ENCODE measurements at regions not wholly inside any gene's neighbourhood (a gene's known extent, or its start where the extent isn't known, plus 50 kb on each side); places are given as distances from the start of the nearest gene placed in this dataset.
A peak's percentile ranks its signal among the peaks of the same experiment; 100 is the strongest.

DNA sequence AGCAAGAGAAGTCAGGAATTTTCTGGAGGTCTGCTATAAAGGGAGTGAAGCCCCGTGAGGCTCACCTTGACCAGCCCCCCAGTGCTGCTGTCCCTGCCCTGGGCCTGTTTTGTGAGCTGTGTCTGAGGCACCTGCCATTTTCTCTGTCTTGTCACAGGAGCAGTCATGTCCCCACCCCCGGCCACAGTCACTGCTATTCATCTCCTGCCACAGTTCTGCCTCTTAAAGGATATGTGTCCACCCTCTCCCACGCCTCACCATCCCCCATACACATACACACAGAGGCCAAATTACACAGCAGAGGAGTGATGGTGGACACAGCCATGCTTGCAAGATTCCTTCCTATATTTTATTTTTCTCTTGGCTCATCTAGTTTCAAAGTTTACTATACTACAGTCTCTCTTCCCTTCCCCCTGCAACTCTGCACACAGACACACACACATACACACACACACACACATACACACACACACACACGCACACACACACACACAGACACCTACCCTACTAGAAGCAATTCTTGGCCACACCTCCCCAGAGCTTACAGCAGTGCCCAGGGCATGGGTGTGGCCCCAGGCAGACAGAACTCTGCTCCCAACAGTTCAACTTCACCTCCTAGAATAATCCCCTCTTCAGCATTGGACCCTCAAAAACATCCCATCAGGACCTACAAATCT lies 68.7 kb upstream of the TAB2 start:
- H3K27me3 ChIP-seq (ENCODE audit: control insufficient read depth, insufficient read depth, low read length), result no peaks in the 10 kb centered on the region
- H3K9me3 ChIP-seq (ENCODE audit: control insufficient read depth, low read depth, low read length), result no peaks in the 10 kb centered on the region
- DNase-seq, result peak; percentile 63 to 81
- no peaks in the 10 kb centered on the region for H3K36me3 ChIP-seq (ENCODE audit: control insufficient read depth, insufficient read depth, low read length)
- no peak overlapping the region for H3K27ac ChIP-seq (ENCODE audit: low read length)
- H3K4me3 ChIP-seq (ENCODE audit: low read length), result no peak overlapping the region
- H3K4me1 ChIP-seq (ENCODE audit: control insufficient read depth, insufficient read depth, low read length), result peaks cover 5% of the 10 kb centered on the region
- no CpG with 5 or more reads among the region's 4 CpGs for WGBS (ENCODE audit: insufficient coverage, low lambda C conversion rate)

DNA sequence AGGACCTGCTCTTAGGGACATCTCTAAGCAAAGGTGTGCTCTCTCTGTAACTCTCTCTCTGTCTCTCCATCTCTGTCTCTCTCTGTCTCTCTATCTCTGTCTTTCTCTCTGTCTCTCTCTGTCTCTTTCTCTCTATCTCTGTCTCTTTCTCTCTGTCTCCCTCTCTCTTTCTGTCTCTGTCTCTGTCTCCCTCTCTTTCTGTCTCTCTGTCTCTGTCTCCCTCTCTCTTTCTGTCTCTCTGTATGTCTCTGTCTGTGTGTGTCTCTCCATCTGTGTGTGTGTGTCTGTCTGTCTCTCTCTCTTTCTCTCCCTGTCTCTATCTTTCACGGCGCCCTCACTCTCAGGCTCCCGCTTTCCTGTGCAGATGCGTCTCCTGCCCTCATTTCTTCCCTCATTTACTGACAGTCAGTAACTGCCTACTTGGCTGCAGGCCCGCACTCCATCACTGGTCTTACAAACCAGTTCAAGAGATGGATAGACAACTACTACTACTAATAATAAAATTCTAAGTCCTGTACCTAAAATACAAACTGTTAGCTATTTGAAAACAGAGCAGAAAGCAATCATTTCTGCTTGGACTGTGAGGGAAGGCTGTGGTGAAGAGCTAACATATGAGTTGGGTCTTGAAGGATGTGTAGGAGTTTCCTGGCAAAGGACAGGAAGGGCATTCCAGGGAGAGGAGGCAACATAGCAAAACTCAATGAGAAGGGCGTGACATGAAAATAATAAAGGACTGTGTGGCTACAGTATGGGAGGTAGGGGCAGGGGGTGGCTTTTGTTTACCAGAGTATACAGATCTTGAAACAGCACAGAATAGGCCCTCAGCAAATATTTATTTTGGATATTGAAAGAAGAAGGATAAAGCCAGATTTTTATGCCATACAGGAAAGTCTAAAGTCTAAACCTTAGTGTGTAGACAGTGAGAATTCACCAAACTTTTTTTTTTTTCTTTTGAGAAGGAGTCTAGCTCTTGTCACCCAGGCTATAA lies 67.8 kb upstream of the TAB2 start:
- 100% methylated on average over 5 of the region's 6 CpGs for WGBS (ENCODE audit: insufficient coverage, low lambda C conversion rate)
- Histone ChIP-seq H3K4me1 (ENCODE audit: control insufficient read depth, insufficient read depth, low read length) (peaks cover 5% of the 10 kb centered on the region), H3K4me3 (ENCODE audit: low read length) (no peak overlapping the region), H3K9me3 (ENCODE audit: control insufficient read depth, low read depth, low read length) (no peaks in the 10 kb centered on the region), H3K27me3 (ENCODE audit: control insufficient read depth, insufficient read depth, low read length) (no peaks in the 10 kb centered on the region), H3K36me3 (ENCODE audit: control insufficient read depth, insufficient read depth, low read length) (no peaks in the 10 kb centered on the region), H3K27ac (ENCODE audit: low read length) (no peak overlapping the region)
- no peak for DNase-seq

DNA sequence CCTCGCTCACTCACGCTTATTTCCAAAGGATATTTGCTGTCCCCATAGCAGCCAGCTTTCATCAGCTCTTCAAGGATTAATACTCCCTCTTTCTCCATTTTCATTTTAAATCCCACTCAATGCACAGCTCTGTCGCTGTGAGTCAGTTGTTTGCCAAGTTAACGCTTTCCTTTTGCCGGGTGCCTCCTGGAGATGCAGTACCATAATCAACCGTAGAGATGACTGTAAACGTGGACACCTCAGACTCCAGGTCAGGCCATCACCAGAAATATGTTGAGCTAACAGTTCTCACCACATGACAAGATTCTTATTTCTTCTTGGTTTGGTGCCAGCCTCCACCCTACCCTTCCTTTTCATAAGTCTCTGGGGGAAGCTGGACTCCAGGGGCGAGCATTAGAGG lies 66.6 kb upstream of the TAB2 start:
- H3K27me3 ChIP-seq (ENCODE audit: control insufficient read depth, insufficient read depth, low read length), result no peaks in the 10 kb centered on the region
- WGBS (ENCODE audit: insufficient coverage, low lambda C conversion rate), result 100% methylated on average over 2 of the region's 8 CpGs
- no peak for DNase-seq
- no peaks in the 10 kb centered on the region for H3K9me3 ChIP-seq (ENCODE audit: control insufficient read depth, low read depth, low read length)
- H3K36me3 ChIP-seq (ENCODE audit: control insufficient read depth, insufficient read depth, low read length), result no peaks in the 10 kb centered on the region
- H3K27ac ChIP-seq (ENCODE audit: low read length), result no peak overlapping the region
- H3K4me1 ChIP-seq (ENCODE audit: control insufficient read depth, insufficient read depth, low read length), result peaks cover 5% of the 10 kb centered on the region
- no peak overlapping the region for H3K4me3 ChIP-seq (ENCODE audit: low read length)

DNA sequence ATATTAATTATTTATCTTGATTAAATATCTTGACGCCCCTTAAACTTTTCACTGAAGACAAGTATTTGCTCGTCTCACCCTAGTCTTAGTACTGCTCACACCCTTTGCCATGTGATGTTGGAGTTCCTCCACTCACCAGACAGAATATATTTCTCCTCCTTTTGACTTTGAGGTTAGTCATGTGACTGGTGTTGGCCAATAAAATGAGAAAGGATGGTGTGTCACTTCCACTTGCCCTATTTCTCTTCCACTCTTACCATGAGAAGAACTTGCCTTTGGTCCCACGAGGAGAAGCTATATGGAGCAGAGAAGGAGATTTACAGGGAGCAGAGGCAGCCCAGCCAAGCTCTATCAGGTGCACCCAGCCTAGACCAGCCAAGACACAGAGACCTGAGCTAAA lies 64.9 kb upstream of the TAB2 start:
- Histone ChIP-seq H3K9me3 (ENCODE audit: control insufficient read depth, low read depth, low read length) (no peaks in the 10 kb centered on the region), H3K27me3 (ENCODE audit: control insufficient read depth, insufficient read depth, low read length) (no peaks in the 10 kb centered on the region), H3K4me3 (ENCODE audit: low read length) (no peak overlapping the region), H3K27ac (ENCODE audit: low read length) (no peak overlapping the region), H3K36me3 (ENCODE audit: control insufficient read depth, insufficient read depth, low read length) (no peaks in the 10 kb centered on the region), H3K4me1 (ENCODE audit: control insufficient read depth, insufficient read depth, low read length) (peaks cover 5% of the 10 kb centered on the region)
- 50% methylated on average over 2 of the region's 3 CpGs for WGBS (ENCODE audit: insufficient coverage, low lambda C conversion rate)
- no peak for DNase-seq

DNA sequence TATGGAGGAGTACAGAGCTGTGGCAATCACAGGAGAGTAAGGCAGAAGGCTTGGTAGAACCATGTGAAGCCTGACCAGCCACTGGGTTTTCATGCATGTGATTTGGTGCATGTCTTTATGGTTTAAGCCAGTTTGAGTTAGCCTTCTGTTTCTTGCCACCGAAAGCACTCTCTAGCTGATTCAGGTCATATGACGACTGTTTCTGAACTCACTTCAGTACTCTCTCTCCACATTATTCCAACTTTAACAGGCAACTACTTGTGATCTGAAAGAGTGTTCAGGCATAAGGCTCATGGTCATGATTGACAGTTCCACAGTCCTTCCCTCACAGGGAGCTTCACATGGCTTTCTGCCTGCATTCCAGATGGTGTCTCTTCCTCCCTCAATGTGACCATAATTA lies 63.3 kb upstream of the TAB2 start:
- Histone ChIP-seq H3K4me3 (ENCODE audit: low read length) (no peak overlapping the region), H3K27ac (ENCODE audit: low read length) (no peak overlapping the region), H3K36me3 (ENCODE audit: control insufficient read depth, insufficient read depth, low read length) (no peaks in the 10 kb centered on the region), H3K27me3 (ENCODE audit: control insufficient read depth, insufficient read depth, low read length) (no peaks in the 10 kb centered on the region), H3K9me3 (ENCODE audit: control insufficient read depth, low read depth, low read length) (no peaks in the 10 kb centered on the region), H3K4me1 (ENCODE audit: control insufficient read depth, insufficient read depth, low read length) (no peaks in the 10 kb centered on the region)
- no CpG with 5 or more reads among the region's 2 CpGs for WGBS (ENCODE audit: insufficient coverage, low lambda C conversion rate)
- DNase-seq, result no peak

DNA sequence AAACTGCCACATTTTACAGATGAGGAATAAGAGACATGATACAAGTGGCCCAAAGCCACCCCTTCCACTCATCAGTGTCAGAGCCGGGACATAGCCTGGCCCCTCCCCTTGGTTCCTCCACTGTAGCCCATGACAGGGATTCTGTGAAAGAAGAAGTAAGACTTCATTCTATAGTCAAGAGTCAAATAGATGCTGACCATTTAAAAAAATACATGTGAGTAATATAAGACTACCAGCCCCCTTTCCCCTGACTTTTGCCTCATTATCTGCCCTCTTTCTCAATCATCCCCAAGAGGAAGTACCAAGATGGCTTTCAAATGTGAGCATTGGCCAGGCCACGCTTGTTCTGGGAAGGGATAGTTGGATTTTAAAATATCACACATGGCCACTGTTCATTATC lies 57.8 kb upstream of the TAB2 start:
- Histone ChIP-seq H3K36me3 (ENCODE audit: control insufficient read depth, insufficient read depth, low read length) (no peaks in the 10 kb centered on the region), H3K27ac (ENCODE audit: low read length) (no peak overlapping the region), H3K27me3 (ENCODE audit: control insufficient read depth, insufficient read depth, low read length) (no peaks in the 10 kb centered on the region), H3K9me3 (ENCODE audit: control insufficient read depth, low read depth, low read length) (no peaks in the 10 kb centered on the region), H3K4me3 (ENCODE audit: low read length) (no peak overlapping the region), H3K4me1 (ENCODE audit: control insufficient read depth, insufficient read depth, low read length) (no peaks in the 10 kb centered on the region)
- DNase-seq, result no peak
- no CpG with 5 or more reads among the region's 2 CpGs for WGBS (ENCODE audit: insufficient coverage, low lambda C conversion rate)

DNA sequence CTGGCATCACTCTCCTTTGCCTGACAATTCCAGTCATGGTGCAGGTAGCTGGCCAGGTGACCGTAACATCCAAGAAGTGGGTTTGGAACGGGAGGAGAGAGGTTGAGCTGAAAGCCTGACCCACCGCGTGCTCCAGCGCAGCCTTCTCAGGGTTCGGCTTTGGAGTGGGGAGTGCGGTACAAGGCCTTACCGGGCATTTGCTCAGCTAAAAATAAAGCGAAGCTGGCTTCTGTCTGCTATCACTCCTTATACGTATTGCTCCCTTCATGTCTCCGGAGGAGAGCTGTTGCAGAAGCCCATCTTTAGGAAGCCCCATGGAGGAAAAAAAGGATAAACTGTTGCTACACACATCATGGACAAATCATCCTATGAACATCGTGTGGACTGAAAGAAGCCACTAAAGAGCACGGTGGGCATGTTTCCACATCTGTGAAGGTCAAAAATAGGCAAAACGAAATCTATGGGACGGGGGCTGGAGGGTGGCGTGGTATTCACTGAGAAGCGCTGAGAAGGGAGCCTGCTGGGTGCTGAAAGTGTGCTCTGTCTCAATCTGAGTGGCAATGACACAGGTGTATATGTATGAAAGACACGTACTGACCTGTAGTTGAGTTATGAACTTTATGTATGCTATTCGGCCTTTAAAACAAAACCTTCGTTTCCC lies 57.2 kb upstream of the TAB2 start:
- Histone ChIP-seq H3K4me3 (ENCODE audit: low read length) (no peak overlapping the region), H3K27ac (ENCODE audit: low read length) (no peak overlapping the region), H3K36me3 (ENCODE audit: control insufficient read depth, insufficient read depth, low read length) (no peaks in the 10 kb centered on the region), H3K4me1 (ENCODE audit: control insufficient read depth, insufficient read depth, low read length) (no peaks in the 10 kb centered on the region), H3K9me3 (ENCODE audit: control insufficient read depth, low read depth, low read length) (no peaks in the 10 kb centered on the region), H3K27me3 (ENCODE audit: control insufficient read depth, insufficient read depth, low read length) (no peaks in the 10 kb centered on the region)
- no peak for DNase-seq
- WGBS (ENCODE audit: insufficient coverage, low lambda C conversion rate), result 100% methylated on average over 5 of the region's 20 CpGs

DNA sequence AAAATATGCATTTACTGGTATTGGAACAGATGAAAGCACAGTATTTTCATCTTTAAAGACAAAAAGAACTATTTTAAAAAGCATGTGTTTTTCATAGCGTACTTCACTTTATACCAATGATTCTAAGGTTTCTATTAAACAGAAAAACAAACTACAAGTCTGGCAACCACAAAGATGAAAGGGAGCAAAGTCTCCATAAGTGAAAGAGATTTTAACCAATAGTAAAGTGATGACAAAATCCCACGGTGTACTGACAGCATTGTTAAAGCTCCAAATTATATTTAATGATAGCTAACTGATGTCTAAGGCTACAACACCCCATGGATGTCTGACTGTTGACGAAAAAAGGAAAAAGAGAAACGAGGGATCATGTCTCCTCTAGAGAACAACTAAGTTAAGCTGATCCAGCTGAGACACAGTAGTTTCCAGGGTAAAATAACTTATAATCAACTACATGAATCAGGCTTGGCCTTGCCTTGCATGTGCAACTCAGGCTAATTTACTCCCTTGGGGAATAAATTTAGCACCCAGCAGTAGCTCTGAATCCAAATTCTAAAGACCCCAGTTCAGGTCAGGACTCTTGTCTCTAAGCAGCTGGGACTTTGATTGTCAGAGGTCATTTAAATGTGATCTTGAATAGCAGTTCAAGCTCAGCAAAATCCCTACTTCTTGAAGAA lies 56.0 kb upstream of the TAB2 start:
- DNase-seq, result no peak
- H3K36me3 ChIP-seq (ENCODE audit: control insufficient read depth, insufficient read depth, low read length), result no peaks in the 10 kb centered on the region
- no peaks in the 10 kb centered on the region for H3K27me3 ChIP-seq (ENCODE audit: control insufficient read depth, insufficient read depth, low read length)
- WGBS (ENCODE audit: insufficient coverage, low lambda C conversion rate), result 78% methylated on average over 3 of the region's 4 CpGs
- no peak overlapping the region for H3K4me3 ChIP-seq (ENCODE audit: low read length)
- no peaks in the 10 kb centered on the region for H3K4me1 ChIP-seq (ENCODE audit: control insufficient read depth, insufficient read depth, low read length)
- no peak overlapping the region for H3K27ac ChIP-seq (ENCODE audit: low read length)
- no peaks in the 10 kb centered on the region for H3K9me3 ChIP-seq (ENCODE audit: control insufficient read depth, low read depth, low read length)

DNA sequence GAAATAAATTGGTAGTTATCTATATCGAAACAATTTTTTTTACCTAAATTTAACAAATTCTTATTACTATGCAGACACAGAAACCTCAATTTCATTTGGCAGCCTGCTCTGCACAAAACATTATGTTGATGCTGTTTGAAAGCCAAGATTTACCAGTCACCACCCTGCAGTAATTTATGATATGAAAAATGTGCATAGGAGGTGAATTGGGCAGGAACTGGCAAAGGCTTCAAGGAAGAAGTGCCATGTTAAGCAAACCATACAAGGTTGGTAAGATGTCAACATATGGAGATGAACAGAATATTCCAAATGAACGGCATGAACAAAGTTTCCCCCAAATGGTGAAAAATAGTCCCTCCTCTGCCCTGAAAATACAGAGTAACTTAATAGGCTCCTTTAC lies 54.2 kb upstream of the TAB2 start:
- H3K27me3 ChIP-seq (ENCODE audit: control insufficient read depth, insufficient read depth, low read length), result peaks cover 7% of the 10 kb centered on the region
- H3K27ac ChIP-seq (ENCODE audit: low read length), result no peak overlapping the region
- 80% methylated on average over 1 of the region's 2 CpGs for WGBS (ENCODE audit: insufficient coverage, low lambda C conversion rate)
- H3K9me3 ChIP-seq (ENCODE audit: control insufficient read depth, low read depth, low read length), result no peaks in the 10 kb centered on the region
- H3K4me3 ChIP-seq (ENCODE audit: low read length), result no peak overlapping the region
- no peaks in the 10 kb centered on the region for H3K36me3 ChIP-seq (ENCODE audit: control insufficient read depth, insufficient read depth, low read length)
- H3K4me1 ChIP-seq (ENCODE audit: control insufficient read depth, insufficient read depth, low read length), result no peaks in the 10 kb centered on the region
- DNase-seq, result no peak

DNA sequence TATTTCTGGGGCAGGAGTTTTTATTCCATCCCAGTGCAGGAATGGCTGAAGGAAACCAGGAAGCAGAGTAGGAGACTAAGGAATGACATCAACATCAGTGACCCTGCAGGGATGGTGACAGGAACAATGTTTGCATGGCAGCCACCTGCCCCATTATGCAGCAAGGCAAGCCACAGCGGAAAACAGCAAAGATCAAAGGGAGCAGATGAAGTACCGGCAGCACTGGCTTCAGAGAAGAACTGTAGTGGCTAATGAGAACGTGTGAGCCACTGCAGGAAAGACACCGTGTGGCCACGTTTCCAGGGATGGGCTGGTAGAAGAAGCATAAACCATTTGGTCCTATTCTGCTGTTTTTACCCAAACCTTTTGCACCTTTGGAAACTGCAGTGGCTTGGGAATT lies 52.9 kb upstream of the TAB2 start:
- no peaks in the 10 kb centered on the region for H3K9me3 ChIP-seq (ENCODE audit: control insufficient read depth, low read depth, low read length)
- no CpG with 5 or more reads among the region's 5 CpGs for WGBS (ENCODE audit: insufficient coverage, low lambda C conversion rate)
- no peak for DNase-seq

More for the DNA sequence above, 52.9 kb upstream of the TAB2 start:
- no peaks in the 10 kb centered on the region for H3K4me1 ChIP-seq (ENCODE audit: control insufficient read depth, insufficient read depth, low read length)
- H3K27me3 ChIP-seq (ENCODE audit: control insufficient read depth, insufficient read depth, low read length), result peaks cover 7% of the 10 kb centered on the region
- no peak overlapping the region for H3K4me3 ChIP-seq (ENCODE audit: low read length)
- no peaks in the 10 kb centered on the region for H3K36me3 ChIP-seq (ENCODE audit: control insufficient read depth, insufficient read depth, low read length)
- H3K27ac ChIP-seq (ENCODE audit: low read length), result no peak overlapping the region

Measured in large intestine (tissue), 3 donors.